Neural progenitor cell (in vitro differentiated cells): ENCODE measurements at regions not wholly inside any gene's neighbourhood (a gene's known extent, or its start where the extent isn't known, plus 50 kb on each side); places are given as distances from the start of the nearest gene placed in this dataset.

Experiments used
- DNase-seq: peaks from one replicate; pipeline ENCODE4 v3.0.0-alpha.2; 2016; ENCODE audit warnings: low spot score
- H2AFZ ChIP-seq: fragments of 200-600 bp; sonication (generic); replicated peaks from 2 replicates; pipeline ENCODE4 v1.6.1; 2016; ENCODE audit warnings: antibody characterized with exemption
- H3F3A ChIP-seq: fragments of 200-600 bp; sonication (generic); 2 replicates; pipeline ENCODE4 v1.6.1; 2016; ENCODE audit warnings: antibody characterized with exemption, low read depth
- H3K27ac ChIP-seq: fragments of 200-600 bp; sonication (generic); 2 replicates; pipeline ENCODE4 v1.5.1; 2016; ENCODE audit warnings: mild to moderate bottlenecking
- H3K27me3 ChIP-seq: fragments of 200-600 bp; sonication (generic); 2 replicates; pipeline ENCODE4 v1.6.1; 2016; ENCODE audit warnings: mild to moderate bottlenecking, moderate library complexity
- H3K36me3 ChIP-seq: fragments of 200-600 bp; sonication (generic); 2 replicates; pipeline ENCODE4 v1.5.1; 2016
- H3K4me1 ChIP-seq: fragments of 200-600 bp; sonication (generic); 2 replicates; pipeline ENCODE4 v1.6.1; 2016; ENCODE audit warnings: mixed run types
- H3K4me2 ChIP-seq: fragments of 200-600 bp; sonication (generic); 2 replicates; pipeline ENCODE4 v1.6.1; 2016
- H3K4me3 ChIP-seq: fragments of 200-600 bp; sonication (generic); 2 replicates; pipeline ENCODE4 v1.5.1; 2016
- H3K79me2 ChIP-seq: fragments of 200-600 bp; sonication (generic); 2 replicates; pipeline ENCODE4 v1.6.1; 2016; ENCODE audit warnings: low read depth
- H3K9ac ChIP-seq: fragments of 200-600 bp; sonication (generic); 2 replicates; pipeline ENCODE4 v1.6.1; 2016
- H3K9me3 ChIP-seq: fragments of 200-600 bp; sonication (generic); 2 replicates; pipeline ENCODE4 v1.5.1; 2016; ENCODE audit warnings: low read depth
- H4K20me1 ChIP-seq: fragments of 200-600 bp; sonication (generic); 2 replicates; pipeline ENCODE4 v1.6.1; 2016; ENCODE audit warnings: low read depth
- H3K27ac Mint-ChIP-seq: 3 replicates; pipeline ENCODE4 v1.8.0; 2021; ENCODE audit warnings: mixed read lengths
- H3K27me3 Mint-ChIP-seq: 2 replicates; pipeline ENCODE4 v1.8.0; 2022; ENCODE audit warnings: low read depth, mild to moderate bottlenecking, inconsistent platforms, moderate library complexity, mixed read lengths; ENCODE audit not compliant: insufficient read depth
- H3K36me3 Mint-ChIP-seq: 3 replicates; pipeline ENCODE4 v1.8.0; 2021; ENCODE audit warnings: mixed read lengths
- H3K4me1 Mint-ChIP-seq: 3 replicates; pipeline ENCODE4 v1.8.0; 2021; ENCODE audit warnings: mixed read lengths
- H3K4me3 Mint-ChIP-seq: 3 replicates; pipeline ENCODE4 v1.8.0; 2021; ENCODE audit warnings: mild to moderate bottlenecking, moderate library complexity, mixed read lengths
- H3K9me3 Mint-ChIP-seq: 3 replicates; pipeline ENCODE4 v1.8.0; 2020; ENCODE audit warnings: mixed read lengths
- CTCF ChIP-seq: fragments of 200-600 bp; sonication (generic); IDR thresholded peaks from 2 replicates; pipeline ENCODE4 v1.5.1; 2017; ENCODE audit warnings: antibody characterized with exemption, mild to moderate bottlenecking
- EZH2 ChIP-seq: fragments of 200-600 bp; sonication (generic); IDR thresholded peaks from 2 replicates; pipeline ENCODE4 v1.6.1; 2017; ENCODE audit warnings: antibody characterized with exemption, mild to moderate bottlenecking, moderate library complexity
- EZH2phosphoT487 ChIP-seq: fragments of 200-600 bp; sonication (generic); IDR thresholded peaks from 2 replicates; pipeline ENCODE4 v1.6.1; 2017; ENCODE audit warnings: antibody characterized with exemption

- Mint-ChIP-seq H3K27ac (no peak overlapping the region), H3K9me3 (no peaks in the 10 kb centered on the region), H3K27me3 (no peaks in the 10 kb centered on the region), H3K4me3 (no peak overlapping the region), H3K36me3 (no peaks in the 10 kb centered on the region), H3K4me1 (no peaks in the 10 kb centered on the region)
- Histone ChIP-seq H4K20me1 (no peaks in the 10 kb centered on the region), H3K27ac (no peak overlapping the region), H3K27me3 (no peaks in the 10 kb centered on the region), H3K4me2 (no peak overlapping the region), H3K4me1 (no peaks in the 10 kb centered on the region), H3K79me2 (no peaks in the 10 kb centered on the region), H3F3A (no peaks in the 10 kb centered on the region), H3K9ac (no peak overlapping the region), H2AFZ (no peak overlapping the region), H3K9me3 (no peaks in the 10 kb centered on the region), H3K36me3 (no peaks in the 10 kb centered on the region), H3K4me3 (no peak overlapping the region)
- no peak for DNase-seq
- TF ChIP-seq EZH2phosphoT487 (no peak), EZH2 (no peak), CTCF (no peak)
Measured at GRCh38 chr3:117314441-117315150, 605.0 kb downstream of the TUSC7 start.

DNA sequence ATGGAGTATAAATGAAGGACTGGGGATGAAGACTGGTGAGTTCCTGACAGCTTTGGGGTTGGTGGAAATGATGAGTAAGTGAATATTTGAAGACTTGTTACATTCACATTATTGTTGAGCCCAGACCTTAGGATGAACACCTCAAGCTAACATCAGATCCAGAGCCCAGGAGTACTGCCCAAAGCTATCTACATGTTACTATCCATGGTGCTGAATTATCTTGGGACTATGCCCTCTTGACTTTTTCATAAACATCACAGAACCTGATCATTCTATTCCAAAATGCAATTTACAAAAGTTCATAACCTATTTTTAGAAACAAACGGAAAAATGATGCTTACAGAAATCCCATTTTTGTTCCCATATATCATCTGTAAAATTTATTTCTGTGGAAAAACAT is 613.3 kb downstream of the TUSC7 start:
- H4K20me1 ChIP-seq = no peaks in the 10 kb centered on the region
- no peak overlapping the region for H3K4me2 ChIP-seq
- no peaks in the 10 kb centered on the region for H3K79me2 ChIP-seq
- no peaks in the 10 kb centered on the region for H3K4me1 ChIP-seq
- no peaks in the 10 kb centered on the region for H3K27me3 ChIP-seq
- H2AFZ ChIP-seq = no peak overlapping the region
- H3K27ac ChIP-seq = no peak overlapping the region
- no peaks in the 10 kb centered on the region for H3K27me3 Mint-ChIP-seq
- no peaks in the 10 kb centered on the region for H3K9me3 ChIP-seq
- no peak overlapping the region for H3K9ac ChIP-seq
- no peak overlapping the region for H3K27ac Mint-ChIP-seq
- no peaks in the 10 kb centered on the region for H3K9me3 Mint-ChIP-seq
- H3K4me3 ChIP-seq = no peak overlapping the region
- H3K4me1 Mint-ChIP-seq = no peaks in the 10 kb centered on the region
- peak; percentile 67 for DNase-seq
- no peaks in the 10 kb centered on the region for H3K36me3 ChIP-seq
- no peaks in the 10 kb centered on the region for H3F3A ChIP-seq
- no peak overlapping the region for H3K4me3 Mint-ChIP-seq
- H3K36me3 Mint-ChIP-seq = no peaks in the 10 kb centered on the region
- TF ChIP-seq EZH2 = no peak
- TF ChIP-seq CTCF = no peak
- TF ChIP-seq EZH2phosphoT487 = no peak

DNA sequence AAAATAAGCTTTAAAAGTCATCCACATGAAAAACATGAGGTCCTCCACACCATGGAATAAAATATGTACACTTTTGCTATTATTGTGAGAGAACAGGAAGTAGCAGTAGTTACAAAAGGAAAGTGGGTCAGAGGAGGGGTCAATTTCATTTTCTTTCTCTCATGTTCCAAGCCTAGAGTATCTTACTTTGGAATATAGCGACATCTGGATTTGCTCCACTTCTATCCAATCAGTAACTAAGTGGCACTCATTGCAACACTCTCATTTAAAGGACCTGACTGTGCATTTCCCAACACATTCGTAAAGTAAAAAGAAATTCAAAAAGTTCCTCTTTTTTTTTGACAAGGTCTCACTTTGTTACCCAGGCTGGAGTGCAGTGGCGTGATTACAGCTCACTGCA is 637.3 kb downstream of the TUSC7 start:
- no peaks in the 10 kb centered on the region for H4K20me1 ChIP-seq
- H2AFZ ChIP-seq = no peak overlapping the region
- no peak overlapping the region for H3K4me2 ChIP-seq
- no peak overlapping the region for H3K4me3 Mint-ChIP-seq
- H3K27ac Mint-ChIP-seq = no peak overlapping the region
- no peaks in the 10 kb centered on the region for H3K36me3 ChIP-seq
- H3K9ac ChIP-seq = no peak overlapping the region
- H3K4me1 Mint-ChIP-seq = no peaks in the 10 kb centered on the region
- H3K79me2 ChIP-seq = no peaks in the 10 kb centered on the region
- H3K27me3 Mint-ChIP-seq = no peaks in the 10 kb centered on the region
- no peaks in the 10 kb centered on the region for H3K4me1 ChIP-seq
- H3K9me3 Mint-ChIP-seq = no peaks in the 10 kb centered on the region
- no peak overlapping the region for H3K4me3 ChIP-seq
- H3K36me3 Mint-ChIP-seq = no peaks in the 10 kb centered on the region
- no peak for DNase-seq
- H3F3A ChIP-seq = no peaks in the 10 kb centered on the region
- TF ChIP-seq EZH2 (no peak), EZH2phosphoT487 (no peak), CTCF (no peak)
- no peaks in the 10 kb centered on the region for H3K27me3 ChIP-seq
- no peaks in the 10 kb centered on the region for H3K9me3 ChIP-seq
- H3K27ac ChIP-seq = no peak overlapping the region
